ENCODE measurements at regions not wholly inside any gene's neighbourhood (a gene's known extent, or its start where the extent isn't known, plus 50 kb on each side); places are given as distances from the start of the nearest gene placed in this dataset.
"Not testable (repeated sequence)": the region's sequence is repeated elsewhere in the genome, so short reads cannot be mapped to it uniquely, and the experiment has no call there.

GRCh38 chr1:224791362-224791941 lies 138.0 kb upstream of the DNAH14 start:
- no peak for DNase-seq (ENCODE audit: low read depth)

GRCh38 chr1:224795591-224795990 lies 133.9 kb upstream of the DNAH14 start:
- no peak for DNase-seq (ENCODE audit: low read depth)

- DNase-seq (ENCODE audit: low read depth) = no peak
Measured at GRCh38 chr1:224799083-224799482, 130.4 kb upstream of the DNAH14 start.

- DNase-seq (ENCODE audit: low read depth) = no peak
Measured at GRCh38 chr1:224800486-224801119, 128.9 kb upstream of the DNAH14 start.

GRCh38 chr1:224801844-224802490 lies 127.5 kb upstream of the DNAH14 start:
- DNase-seq (ENCODE audit: low read depth) = no peak

GRCh38 chr1:224802617-224803016 lies 126.9 kb upstream of the DNAH14 start:
- no peak for DNase-seq (ENCODE audit: low read depth)

- no peak for DNase-seq (ENCODE audit: low read depth)
Measured at GRCh38 chr1:224804220-224804619, 125.3 kb upstream of the DNAH14 start.

- DNase-seq (ENCODE audit: low read depth) = no peak
Measured at GRCh38 chr1:224805889-224806288, 123.6 kb upstream of the DNAH14 start.

GRCh38 chr1:224809137-224809536 lies 120.3 kb upstream of the DNAH14 start:
- DNase-seq (ENCODE audit: low read depth) = no peak

GRCh38 chr1:224809613-224810012 lies 119.9 kb upstream of the DNAH14 start:
- no peak for DNase-seq (ENCODE audit: low read depth)

- no peak for DNase-seq (ENCODE audit: low read depth)
Measured at GRCh38 chr1:224811564-224811963, 117.9 kb upstream of the DNAH14 start.

GRCh38 chr1:224815647-224816046 lies 113.8 kb upstream of the DNAH14 start:
- no peak for DNase-seq (ENCODE audit: low read depth)

GRCh38 chr1:224816062-224816461 lies 113.4 kb upstream of the DNAH14 start:
- DNase-seq (ENCODE audit: low read depth) = no peak

GRCh38 chr1:224817382-224817781 lies 112.1 kb upstream of the DNAH14 start:
- no peak for DNase-seq (ENCODE audit: low read depth)

GRCh38 chr1:224819861-224820260 lies 109.6 kb upstream of the DNAH14 start:
- DNase-seq (ENCODE audit: low read depth) = no peak

- DNase-seq (ENCODE audit: low read depth) = no peak
Measured at GRCh38 chr1:224820341-224820740, 109.1 kb upstream of the DNAH14 start.

GRCh38 chr1:224821751-224822150 lies 107.7 kb upstream of the DNAH14 start:
- not testable (repeated sequence) for DNase-seq (ENCODE audit: low read depth)

- no peak for DNase-seq (ENCODE audit: low read depth)
Measured at GRCh38 chr1:224825525-224826000, 103.9 kb upstream of the DNAH14 start.

- DNase-seq (ENCODE audit: low read depth) = no peak
Measured at GRCh38 chr1:224828691-224829090, 100.8 kb upstream of the DNAH14 start.

GRCh38 chr1:224831501-224831900 lies 98.0 kb upstream of the DNAH14 start:
- DNase-seq (ENCODE audit: low read depth) = no peak

- DNase-seq (ENCODE audit: low read depth) = not testable (repeated sequence)
Measured at GRCh38 chr1:224839648-224840300, 89.7 kb upstream of the DNAH14 start.

- not testable (repeated sequence) for DNase-seq (ENCODE audit: low read depth)
Measured at GRCh38 chr1:224841803-224842202, 87.7 kb upstream of the DNAH14 start.

Measured in stimulated activated CD8-positive, alpha-beta memory T cell treated with anti-CD3 and anti-CD28 coated beads, Interleukin-15, amount 100 ng/mL, for 1 hour (primary cell).